Activated naive CD4-positive, alpha-beta T cell treated with anti-CD3 and anti-CD28 coated beads, Interleukin-2, amount 10 ng/mL, durations not matched to agents 7 days and 5 days (primary cell): ENCODE measurements at regions not wholly inside any gene's neighbourhood (a gene's known extent, or its start where the extent isn't known, plus 50 kb on each side); places are given as distances from the start of the nearest gene placed in this dataset.
"Not testable (repeated sequence)": the region's sequence is repeated elsewhere in the genome, so short reads cannot be mapped to it uniquely, and the experiment has no call there.

Experiments
- CTCF ChIA-PET: fragments of 350-600 bp; sonication (Branson Sonifier 250); formaldehyde crosslinking; loops from one replicate; lab custom pipeline; 2021; ENCODE audit warnings: antibody characterized with exemption; lab: Charles Lee
- DNase-seq: peaks from one replicate; pipeline ENCODE4 v3.0.0-alpha.2; 2020
- H3K27ac Mint-ChIP-seq: one replicate; pipeline ENCODE4 v1.8.0; 2021; ENCODE audit warnings: mild to moderate bottlenecking, moderate library complexity, mixed read lengths
- H3K27me3 Mint-ChIP-seq: one replicate; pipeline ENCODE4 v1.8.0; 2021; ENCODE audit warnings: mild to moderate bottlenecking, mixed read lengths
- H3K36me3 Mint-ChIP-seq: one replicate; pipeline ENCODE4 v1.8.0; 2021; ENCODE audit warnings: mixed read lengths
- H3K4me1 Mint-ChIP-seq: one replicate; pipeline ENCODE4 v1.8.0; 2021; ENCODE audit warnings: mixed read lengths
- H3K4me3 Mint-ChIP-seq: one replicate; pipeline ENCODE4 v1.8.0; 2021; ENCODE audit warnings: mild to moderate bottlenecking, moderate library complexity, mixed read lengths
- H3K9me3 Mint-ChIP-seq: one replicate; pipeline ENCODE4 v1.8.0; 2021; ENCODE audit warnings: mixed read lengths

DNA sequence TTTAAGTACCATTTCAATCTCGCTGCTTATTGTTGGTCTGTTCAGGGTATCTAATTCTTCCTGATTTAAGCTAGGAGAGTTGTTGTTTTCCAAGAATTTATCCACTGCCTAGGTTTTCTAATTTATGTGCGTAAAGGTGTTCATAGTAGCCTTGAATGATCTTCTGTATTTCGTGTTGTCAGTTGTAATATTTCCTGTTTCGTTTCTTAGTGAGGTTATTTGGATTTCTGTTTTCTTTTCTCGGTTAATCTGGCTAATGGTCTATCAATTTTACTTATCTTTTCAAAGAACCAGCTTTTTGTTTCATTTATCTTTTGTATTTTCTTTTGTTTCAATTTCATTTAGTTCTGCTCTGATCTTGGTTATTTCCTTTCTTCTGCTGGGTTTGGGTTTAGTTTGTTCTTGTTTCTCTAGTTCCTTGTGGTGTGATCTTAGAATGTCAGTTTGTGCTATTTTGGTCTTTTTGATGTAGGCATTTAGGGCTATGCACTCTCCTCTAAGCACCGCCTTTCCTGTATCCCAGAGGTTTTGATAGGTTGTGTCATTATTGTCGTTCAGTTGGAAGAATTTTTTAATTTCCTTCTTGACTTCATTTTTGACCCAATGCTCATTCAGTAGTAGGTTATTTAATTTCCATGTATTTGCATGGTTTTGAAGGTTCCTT lies 92.5 kb upstream of the CSRP2 start:
- Mint-ChIP-seq H3K4me3 (peak overlapping the region; percentile 29), H3K4me1 (peaks cover 19% of the 10 kb centered on the region), H3K27ac (peak overlapping the region; percentile 67)
- CTCF ChIA-PET, H3K27me3 Mint-ChIP-seq, DNase-seq, H3K9me3 Mint-ChIP-seq, H3K36me3 Mint-ChIP-seq: not testable (repeated sequence)

GRCh38 chr12:76967181-76967885 lies 88.5 kb upstream of the CSRP2 start:
- no peaks in the 10 kb centered on the region for H3K36me3 Mint-ChIP-seq
- peaks cover 4% of the 10 kb centered on the region for H3K9me3 Mint-ChIP-seq
- H3K27ac Mint-ChIP-seq = no peak overlapping the region
- H3K4me3 Mint-ChIP-seq = no peak overlapping the region
- H3K27me3 Mint-ChIP-seq = peaks cover 3% of the 10 kb centered on the region
- DNase-seq = no peak
- CTCF ChIA-PET = no interaction called here
- peaks cover 19% of the 10 kb centered on the region for H3K4me1 Mint-ChIP-seq

DNA sequence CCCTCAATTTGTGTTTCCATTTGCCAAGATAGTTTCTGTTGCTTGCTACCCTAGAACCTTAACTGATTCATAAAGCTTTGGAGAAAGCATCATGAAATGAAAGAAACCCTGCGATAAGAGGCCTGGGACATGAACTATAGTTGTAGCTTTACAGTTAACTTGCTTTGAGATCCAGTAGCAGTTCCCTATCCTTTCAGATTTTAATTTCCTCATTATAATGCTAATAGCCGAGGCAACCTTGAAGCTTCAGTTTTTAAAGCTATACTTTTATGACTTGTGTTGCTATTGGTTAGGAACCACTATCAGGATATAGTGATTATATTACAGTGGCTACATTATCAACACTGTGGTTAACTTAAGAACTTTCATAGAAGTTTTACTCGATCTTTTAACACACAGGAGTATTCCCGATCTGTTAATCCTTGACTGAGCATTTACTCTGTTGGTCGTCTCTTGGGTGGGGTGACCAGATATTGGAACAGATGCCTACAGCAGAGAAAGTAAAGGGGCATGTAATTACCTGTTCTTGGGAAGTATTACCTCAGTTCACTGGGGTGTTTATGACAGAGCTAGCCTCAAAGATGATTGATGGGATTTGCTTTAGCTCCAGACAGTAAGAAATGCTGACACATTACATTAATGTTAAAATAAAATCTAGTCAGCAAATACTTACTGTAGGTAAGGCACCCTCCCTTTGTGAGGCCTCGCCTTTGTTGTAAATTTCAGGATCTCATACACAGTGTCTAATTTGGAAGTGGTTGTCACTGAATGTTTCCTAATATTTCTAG lies 86.2 kb upstream of the CSRP2 start:
- no peak overlapping the region for H3K4me3 Mint-ChIP-seq
- no peaks in the 10 kb centered on the region for H3K4me1 Mint-ChIP-seq
- H3K36me3 Mint-ChIP-seq = no peaks in the 10 kb centered on the region
- peaks cover 3% of the 10 kb centered on the region for H3K27me3 Mint-ChIP-seq
- H3K9me3 Mint-ChIP-seq = peaks cover 4% of the 10 kb centered on the region
- CTCF ChIA-PET = no interaction called here
- no peak overlapping the region for H3K27ac Mint-ChIP-seq
- DNase-seq = no peak

DNA sequence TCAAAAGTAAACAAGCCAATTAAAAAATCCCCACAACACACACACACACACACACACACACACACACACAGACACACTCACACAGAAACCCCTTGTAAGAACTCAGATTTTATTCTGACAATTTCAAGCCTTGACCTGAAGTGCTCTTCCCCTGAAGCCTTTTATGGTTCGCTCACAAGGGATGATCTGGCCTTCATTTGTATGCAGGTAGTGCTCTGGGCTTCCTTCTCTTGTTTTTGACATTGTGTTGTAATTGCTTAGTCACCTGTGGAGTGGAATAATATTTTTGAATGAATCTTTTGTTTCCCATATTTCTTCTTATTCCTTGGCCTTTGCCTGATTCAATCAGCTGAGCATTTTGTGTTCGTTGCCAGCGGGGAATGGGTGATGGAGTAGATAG lies 83.3 kb upstream of the CSRP2 start:
- Mint-ChIP-seq H3K36me3 (no peaks in the 10 kb centered on the region), H3K4me1 (no peaks in the 10 kb centered on the region), H3K27me3 (peaks cover 3% of the 10 kb centered on the region), H3K4me3 (no peak overlapping the region), H3K27ac (no peak overlapping the region), H3K9me3 (no peaks in the 10 kb centered on the region)
- DNase-seq = no peak
- CTCF ChIA-PET = no interaction called here

DNA sequence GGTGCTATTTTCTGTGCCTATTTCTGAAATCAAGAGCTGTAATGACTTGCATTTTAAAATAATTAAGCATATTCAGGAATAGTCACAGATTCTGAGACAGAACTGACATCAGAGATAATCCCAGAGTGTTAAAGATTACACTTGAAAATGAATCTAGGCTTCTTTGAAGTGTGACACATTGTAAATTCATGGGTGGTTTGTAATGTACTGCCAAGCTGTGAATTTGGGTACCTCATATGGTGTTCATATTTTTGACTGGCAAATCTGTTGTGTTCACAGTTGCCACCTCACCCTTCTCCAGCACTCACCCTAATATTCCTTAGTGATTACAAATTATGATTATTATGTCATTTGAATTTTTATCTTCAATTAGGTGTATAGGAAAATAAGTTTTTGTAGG lies 78.5 kb upstream of the CSRP2 start:
- no peaks in the 10 kb centered on the region for H3K4me1 Mint-ChIP-seq
- DNase-seq = no peak
- no peaks in the 10 kb centered on the region for H3K36me3 Mint-ChIP-seq
- no peaks in the 10 kb centered on the region for H3K9me3 Mint-ChIP-seq
- CTCF ChIA-PET = no interaction called here
- H3K4me3 Mint-ChIP-seq = no peak overlapping the region
- peaks cover 4% of the 10 kb centered on the region for H3K27me3 Mint-ChIP-seq
- H3K27ac Mint-ChIP-seq = no peak overlapping the region

GRCh38 chr12:76952995-76953394 lies 74.2 kb upstream of the CSRP2 start:
- H3K27me3 Mint-ChIP-seq = peaks cover 8% of the 10 kb centered on the region
- no peaks in the 10 kb centered on the region for H3K9me3 Mint-ChIP-seq
- H3K27ac Mint-ChIP-seq = no peak overlapping the region
- CTCF ChIA-PET = no interaction called here
- H3K36me3 Mint-ChIP-seq = no peaks in the 10 kb centered on the region
- no peaks in the 10 kb centered on the region for H3K4me1 Mint-ChIP-seq
- no peak overlapping the region for H3K4me3 Mint-ChIP-seq
- DNase-seq = no peak

DNA sequence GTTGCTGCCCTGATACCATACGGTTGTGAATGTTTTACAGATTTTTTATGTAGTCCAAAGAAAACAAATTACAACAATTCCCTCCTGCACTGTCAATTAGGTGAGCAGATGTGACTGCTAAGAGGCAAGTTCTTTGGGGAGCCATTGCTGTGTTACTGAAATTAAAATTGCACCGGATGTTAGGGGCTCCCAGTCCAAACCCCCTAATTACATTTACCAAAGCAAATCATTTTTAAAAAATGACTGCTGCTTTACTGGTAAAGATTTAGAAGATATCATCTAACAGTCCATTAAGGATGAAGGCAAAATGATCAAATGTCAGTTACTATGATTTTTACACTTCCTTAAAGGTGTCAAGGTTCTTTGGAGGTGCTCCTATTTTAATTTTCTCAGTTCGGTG lies 70.1 kb upstream of the CSRP2 start:
- CTCF ChIA-PET = interaction anchor here (2.8 kb wide), 1 partner anchor 62 kb away, joined by 8 read pairs; no protein-coding TSS in a partner anchor
- DNase-seq = no peak
- no peaks in the 10 kb centered on the region for H3K9me3 Mint-ChIP-seq
- no peaks in the 10 kb centered on the region for H3K4me1 Mint-ChIP-seq
- H3K27ac Mint-ChIP-seq = no peak overlapping the region
- H3K27me3 Mint-ChIP-seq = peaks cover 8% of the 10 kb centered on the region
- no peak overlapping the region for H3K4me3 Mint-ChIP-seq
- H3K36me3 Mint-ChIP-seq = no peaks in the 10 kb centered on the region

GRCh38 chr12:76947304-76947703 lies 68.5 kb upstream of the CSRP2 start:
- Mint-ChIP-seq H3K9me3 (no peaks in the 10 kb centered on the region), H3K36me3 (no peaks in the 10 kb centered on the region), H3K4me3 (no peak overlapping the region), H3K4me1 (no peaks in the 10 kb centered on the region), H3K27me3 (peaks cover 4% of the 10 kb centered on the region), H3K27ac (no peak overlapping the region)
- DNase-seq = no peak
- CTCF ChIA-PET = no interaction called here

GRCh38 chr12:76946446-76946845 lies 67.6 kb upstream of the CSRP2 start:
- Mint-ChIP-seq H3K9me3 (no peaks in the 10 kb centered on the region), H3K4me3 (no peak overlapping the region), H3K27me3 (peaks cover 4% of the 10 kb centered on the region), H3K27ac (no peak overlapping the region), H3K36me3 (no peaks in the 10 kb centered on the region), H3K4me1 (no peaks in the 10 kb centered on the region)
- no peak for DNase-seq
- CTCF ChIA-PET = no interaction called here

DNA sequence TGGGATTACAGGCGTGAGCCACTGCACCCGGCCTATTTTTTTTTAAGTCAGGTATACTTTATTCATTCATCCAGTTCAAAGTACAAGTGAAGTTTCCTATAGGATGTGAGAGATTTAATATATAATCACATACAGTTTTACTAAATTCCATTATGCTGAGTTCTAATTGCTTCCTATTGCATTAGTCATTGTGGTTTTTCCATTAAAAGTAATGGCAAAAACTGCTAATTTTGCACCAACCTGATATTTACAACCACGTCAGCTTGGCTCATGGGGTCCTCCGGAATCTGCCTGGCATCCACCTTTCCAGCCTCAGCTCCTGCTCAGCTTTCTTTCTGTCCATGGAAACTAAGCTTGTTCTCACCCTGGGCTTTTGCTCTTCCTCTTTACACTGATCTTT lies 67.0 kb upstream of the CSRP2 start:
- CTCF ChIA-PET = no interaction called here
- Mint-ChIP-seq H3K4me1 (no peaks in the 10 kb centered on the region), H3K36me3 (no peaks in the 10 kb centered on the region), H3K9me3 (no peaks in the 10 kb centered on the region), H3K27ac (no peak overlapping the region), H3K4me3 (no peak overlapping the region), H3K27me3 (peaks cover under 1% of the 10 kb centered on the region)
- no peak for DNase-seq

GRCh38 chr12:76944892-76945291 lies 66.1 kb upstream of the CSRP2 start:
- Mint-ChIP-seq H3K4me3 (no peak overlapping the region), H3K4me1 (no peaks in the 10 kb centered on the region), H3K27me3 (no peaks in the 10 kb centered on the region), H3K9me3 (no peaks in the 10 kb centered on the region), H3K36me3 (no peaks in the 10 kb centered on the region), H3K27ac (no peak overlapping the region)
- CTCF ChIA-PET = no interaction called here
- no peak for DNase-seq

DNA sequence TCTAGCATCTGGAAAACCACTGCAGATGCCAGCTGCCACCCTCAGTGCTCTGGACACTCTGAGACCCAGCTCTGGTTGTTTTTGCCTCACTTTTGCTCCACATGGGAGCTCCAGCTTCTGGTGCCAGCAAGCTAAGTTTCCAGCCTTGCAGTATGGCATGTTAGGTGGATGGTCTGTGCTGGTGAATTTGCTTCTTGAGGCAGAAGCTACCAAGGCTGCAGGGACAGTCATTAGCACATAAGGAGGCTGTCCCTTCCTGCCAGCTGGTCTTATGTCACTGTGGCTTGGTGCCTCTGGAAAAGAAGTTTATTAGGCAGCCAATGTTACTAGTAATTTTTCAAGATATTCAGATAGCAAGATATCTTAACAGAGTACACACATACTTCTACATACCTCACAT lies 64.2 kb upstream of the CSRP2 start:
- DNase-seq = no peak
- H3K27me3 Mint-ChIP-seq = no peaks in the 10 kb centered on the region
- H3K4me1 Mint-ChIP-seq = no peaks in the 10 kb centered on the region
- no peaks in the 10 kb centered on the region for H3K9me3 Mint-ChIP-seq
- CTCF ChIA-PET = interaction anchor here (1.4 kb wide), 1 partner anchor 68 kb away, joined by 4 read pairs; no protein-coding TSS in a partner anchor
- H3K36me3 Mint-ChIP-seq = no peaks in the 10 kb centered on the region
- H3K4me3 Mint-ChIP-seq = no peak overlapping the region
- H3K27ac Mint-ChIP-seq = no peak overlapping the region

DNA sequence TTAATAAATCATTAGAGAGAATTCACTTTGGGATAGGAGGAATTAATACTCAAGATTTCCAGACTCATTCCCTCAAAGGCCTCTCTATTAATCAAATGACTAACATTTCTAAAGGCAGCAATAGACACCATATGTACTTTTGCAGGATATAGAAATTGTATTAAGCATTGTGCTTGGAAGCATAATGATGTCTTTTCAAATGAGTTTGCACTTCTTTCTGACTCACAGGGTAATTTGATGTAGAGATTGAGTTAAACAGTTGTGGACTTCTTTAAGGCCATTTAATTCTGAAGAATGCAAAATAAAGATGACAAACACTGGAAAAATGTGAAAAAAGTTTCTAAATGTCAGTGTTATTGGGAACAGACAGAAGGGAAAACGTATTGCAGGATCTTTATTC lies 63.4 kb upstream of the CSRP2 start:
- Mint-ChIP-seq H3K27me3 (no peaks in the 10 kb centered on the region), H3K4me1 (no peaks in the 10 kb centered on the region), H3K9me3 (no peaks in the 10 kb centered on the region), H3K4me3 (no peak overlapping the region), H3K27ac (no peak overlapping the region), H3K36me3 (no peaks in the 10 kb centered on the region)
- CTCF ChIA-PET = interaction anchor here (1.4 kb wide), 1 partner anchor 68 kb away, joined by 4 read pairs; no protein-coding TSS in a partner anchor
- no peak for DNase-seq

DNA sequence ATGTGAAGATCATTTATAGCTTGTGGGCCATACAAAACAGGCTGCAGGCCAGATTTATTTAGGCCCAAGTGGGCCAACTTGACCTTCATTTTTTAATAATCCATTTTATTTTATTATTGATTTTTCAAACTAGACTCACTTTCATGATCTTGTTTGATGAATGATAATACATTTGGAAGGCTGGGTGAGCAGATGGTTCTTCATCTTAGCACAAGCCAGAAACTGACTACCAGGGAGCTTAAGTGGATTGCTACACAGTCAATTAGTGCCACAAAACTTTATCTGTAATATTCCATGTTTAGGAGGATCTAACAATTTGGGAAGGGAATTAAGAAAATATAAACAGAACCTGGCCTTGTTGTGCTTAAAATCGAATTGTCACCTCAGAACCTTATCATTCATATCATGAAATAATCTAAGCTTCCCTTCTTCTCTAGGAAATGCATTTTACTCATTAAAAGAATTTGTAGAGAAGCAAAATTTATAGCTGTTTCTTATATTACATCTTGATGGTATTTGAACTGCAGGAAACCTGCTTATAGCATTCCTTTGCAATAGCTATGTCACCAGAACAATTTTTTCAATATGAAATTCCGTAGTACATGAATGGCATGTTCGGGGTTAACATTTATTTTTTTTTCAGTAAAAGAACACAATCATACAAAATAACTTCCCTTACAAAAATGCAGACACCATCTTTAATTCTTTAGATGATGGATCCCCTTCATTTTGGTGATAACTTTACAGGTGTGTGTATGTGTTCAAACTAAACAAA lies 62.0 kb upstream of the CSRP2 start:
- Mint-ChIP-seq H3K36me3 (no peaks in the 10 kb centered on the region), H3K9me3 (no peaks in the 10 kb centered on the region), H3K27me3 (no peaks in the 10 kb centered on the region), H3K4me1 (no peaks in the 10 kb centered on the region), H3K27ac (no peak overlapping the region), H3K4me3 (no peak overlapping the region)
- DNase-seq = no peak
- CTCF ChIA-PET = interaction anchor here (1.4 kb wide), 1 partner anchor 70 kb away, joined by 4 read pairs; no protein-coding TSS in a partner anchor
